T-helper 17 cell (primary cell): ENCODE measurements at regions not wholly inside any gene's neighbourhood (a gene's known extent, or its start where the extent isn't known, plus 50 kb on each side); places are given as distances from the start of the nearest gene placed in this dataset.

Experiments
- ATAC-seq: fragments of 150-1000 bp; cut with Tn5 transposase; 2 replicates; pipeline ENCODE4 v1.10.0; 2021; ENCODE audit warnings: mild to moderate bottlenecking, moderate library complexity
- DNase-seq, 3 donors: peaks; one replicate each; pipeline versions ENCODE4 v3.0.0 to v3.0.0-alpha.2; 2020 to 2021
- H3K9me3 ChIP-seq: one replicate; pipeline ENCODE4 v1.7.0; 2013; ENCODE audit warnings: low read length, mild to moderate bottlenecking; ENCODE audit not compliant: control insufficient read depth, poor library complexity, severe bottlenecking
- H3K27ac Mint-ChIP-seq: one replicate; pipeline ENCODE4 v1.8.0; 2022; ENCODE audit warnings: mild to moderate bottlenecking, moderate library complexity, mixed read lengths
- H3K27me3 Mint-ChIP-seq: one replicate; pipeline ENCODE4 v1.8.0; 2022; ENCODE audit warnings: mixed read lengths
- H3K36me3 Mint-ChIP-seq: one replicate; pipeline ENCODE4 v1.8.0; 2022; ENCODE audit warnings: low read depth, mixed read lengths
- H3K4me1 Mint-ChIP-seq: one replicate; pipeline ENCODE4 v1.8.0; 2022; ENCODE audit warnings: mild to moderate bottlenecking, mixed read lengths
- H3K4me3 Mint-ChIP-seq: one replicate; pipeline ENCODE4 v1.8.0; 2022; ENCODE audit warnings: mild to moderate bottlenecking, moderate library complexity, mixed read lengths

DNA sequence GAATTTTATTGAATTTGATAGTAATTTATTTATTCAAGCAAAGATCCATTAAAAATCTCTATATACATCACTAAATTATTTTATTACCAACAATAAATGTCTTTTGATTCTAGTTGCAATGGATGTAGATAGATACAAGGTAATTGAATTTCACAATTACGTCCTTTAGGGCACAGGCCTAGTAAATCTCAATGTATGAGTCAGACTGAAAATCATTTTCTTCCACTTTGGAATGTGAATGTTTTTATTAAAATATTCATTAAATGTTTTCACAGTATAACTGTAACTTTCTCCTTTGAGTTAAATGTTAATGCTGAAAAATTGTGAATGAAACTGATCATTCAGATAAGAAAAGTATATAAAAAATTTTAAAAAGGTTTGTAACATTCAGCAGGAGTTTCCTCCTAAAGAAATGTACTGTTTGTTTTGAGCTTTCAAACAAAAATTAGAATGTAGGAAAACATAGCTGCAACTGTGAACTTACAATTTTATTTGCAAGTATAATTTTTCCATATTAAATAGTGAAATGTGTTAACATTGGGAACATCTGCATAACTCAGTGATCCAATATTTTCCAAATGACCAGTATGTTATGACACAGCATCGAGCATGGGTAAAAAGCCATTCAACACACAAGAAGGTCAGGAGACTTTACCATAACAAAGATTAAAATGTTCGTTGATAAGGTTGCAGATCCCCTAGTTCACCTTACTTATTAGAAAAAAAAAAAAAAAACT, 663.7 kb downstream of the METTL4 start:
- no peak overlapping the region for H3K27ac Mint-ChIP-seq
- no peak overlapping the region for H3K4me3 Mint-ChIP-seq
- DNase-seq (no peak), ATAC-seq (no peak)
- no peaks in the 10 kb centered on the region for H3K27me3 Mint-ChIP-seq
- no peaks in the 10 kb centered on the region for H3K4me1 Mint-ChIP-seq
- no peaks in the 10 kb centered on the region for H3K36me3 Mint-ChIP-seq
- H3K9me3 ChIP-seq, result no peaks in the 10 kb centered on the region

DNA sequence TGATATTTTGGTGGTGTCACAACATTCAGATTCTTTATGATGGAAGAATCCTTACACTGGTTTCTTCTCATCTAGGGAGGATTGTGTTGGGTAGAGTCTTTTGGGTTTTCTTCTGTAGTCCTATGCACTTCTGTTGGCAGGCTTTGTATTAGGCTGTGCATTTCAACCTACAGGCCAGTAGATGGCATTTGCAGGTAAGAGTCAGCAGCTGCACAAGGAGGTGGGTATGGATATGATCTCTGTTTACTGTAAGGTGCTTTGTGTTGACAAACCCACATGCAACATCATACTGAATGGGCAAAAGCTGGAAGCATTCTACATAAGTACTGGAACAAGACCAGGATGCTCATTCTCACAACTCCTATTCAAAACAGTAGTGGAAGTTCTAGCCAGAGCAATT, 656.8 kb downstream of the METTL4 start:
- Mint-ChIP-seq H3K36me3 (no peaks in the 10 kb centered on the region), H3K27ac (no peak overlapping the region), H3K4me3 (no peak overlapping the region), H3K27me3 (no peaks in the 10 kb centered on the region), H3K4me1 (no peaks in the 10 kb centered on the region)
- H3K9me3 ChIP-seq, result no peaks in the 10 kb centered on the region
- no peak for DNase-seq
- no peak for ATAC-seq

DNA sequence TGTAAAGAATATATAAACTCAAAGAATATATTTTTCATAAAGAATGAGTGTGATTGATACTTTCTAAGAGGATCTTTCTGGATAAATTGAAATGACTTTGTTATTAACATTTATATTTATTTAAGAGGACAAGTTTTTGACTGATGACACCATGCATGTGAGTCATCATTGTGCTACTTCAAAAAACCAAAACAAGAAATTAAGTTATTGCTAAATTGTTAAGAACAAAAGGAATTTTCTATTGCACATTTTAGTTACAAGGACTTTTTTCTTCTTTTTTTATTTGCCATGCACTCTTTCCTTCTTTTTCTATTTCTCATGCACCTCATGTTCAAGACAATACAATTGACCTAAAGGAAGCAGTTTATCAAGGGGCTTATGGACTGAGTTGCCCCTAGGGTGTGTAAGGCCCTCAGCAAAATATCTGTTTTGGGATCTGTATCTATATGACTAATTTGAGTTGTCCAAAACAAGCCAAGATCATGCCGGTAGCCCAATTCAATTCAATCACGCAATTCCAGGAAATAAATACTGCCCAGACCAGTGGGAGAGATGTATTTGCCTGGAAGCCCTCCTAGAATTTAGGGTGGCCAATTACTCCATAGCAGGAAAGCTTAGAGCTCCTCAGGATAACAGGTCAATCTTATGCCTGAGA, 654.3 kb downstream of the METTL4 start:
- no peaks in the 10 kb centered on the region for H3K4me1 Mint-ChIP-seq
- no peak for ATAC-seq
- no peaks in the 10 kb centered on the region for H3K27me3 Mint-ChIP-seq
- no peak overlapping the region for H3K27ac Mint-ChIP-seq
- DNase-seq, result no peak
- H3K9me3 ChIP-seq, result no peaks in the 10 kb centered on the region
- H3K36me3 Mint-ChIP-seq, result no peaks in the 10 kb centered on the region
- no peak overlapping the region for H3K4me3 Mint-ChIP-seq

DNA sequence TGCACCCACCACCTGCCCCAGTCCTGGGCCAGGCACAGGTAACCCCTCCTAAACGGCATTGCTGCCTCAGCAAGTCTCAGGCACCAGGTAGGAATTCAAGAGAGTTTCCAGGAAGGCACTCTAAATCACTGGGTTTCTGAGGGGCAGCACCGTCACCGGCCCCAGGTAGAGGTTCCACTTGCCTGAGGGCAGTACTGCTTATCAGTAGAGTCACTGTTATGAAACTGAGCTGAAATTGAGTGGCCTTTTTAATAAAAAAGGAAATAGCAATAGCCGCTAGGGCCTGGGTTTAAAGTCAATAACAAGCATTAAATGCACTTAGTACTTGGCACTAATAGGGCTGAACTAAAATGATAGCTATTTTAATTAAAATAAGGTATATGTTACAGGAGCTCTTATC, 653.7 kb downstream of the METTL4 start:
- DNase-seq (no peak), ATAC-seq (no peak)
- Mint-ChIP-seq H3K27ac (no peak overlapping the region), H3K4me1 (no peaks in the 10 kb centered on the region), H3K27me3 (no peaks in the 10 kb centered on the region), H3K4me3 (no peak overlapping the region), H3K36me3 (no peaks in the 10 kb centered on the region)
- no peaks in the 10 kb centered on the region for H3K9me3 ChIP-seq

DNA sequence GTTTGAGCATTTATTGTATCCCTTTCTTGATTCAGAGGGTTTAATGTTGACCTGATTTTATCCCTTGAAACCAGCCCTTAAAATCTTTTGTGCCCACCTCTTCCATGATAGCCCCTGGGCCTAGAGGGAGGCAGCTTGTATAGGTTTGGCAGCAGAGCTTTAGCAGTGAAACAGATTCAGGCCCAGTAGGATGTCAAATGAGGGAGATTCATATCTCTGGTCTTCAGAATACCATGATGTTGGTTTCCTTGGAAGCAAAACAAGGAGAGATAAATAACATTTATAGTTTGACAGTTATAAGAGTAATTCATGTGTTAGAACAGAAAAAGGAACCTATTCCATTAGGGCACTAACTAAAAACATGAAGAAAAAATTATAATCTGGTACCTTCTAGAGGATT, 649.2 kb downstream of the METTL4 start:
- H3K9me3 ChIP-seq, result no peaks in the 10 kb centered on the region
- DNase-seq (no peak), ATAC-seq (no peak)
- Mint-ChIP-seq H3K4me1 (no peaks in the 10 kb centered on the region), H3K4me3 (no peak overlapping the region), H3K36me3 (no peaks in the 10 kb centered on the region), H3K27ac (no peak overlapping the region), H3K27me3 (no peaks in the 10 kb centered on the region)

DNA sequence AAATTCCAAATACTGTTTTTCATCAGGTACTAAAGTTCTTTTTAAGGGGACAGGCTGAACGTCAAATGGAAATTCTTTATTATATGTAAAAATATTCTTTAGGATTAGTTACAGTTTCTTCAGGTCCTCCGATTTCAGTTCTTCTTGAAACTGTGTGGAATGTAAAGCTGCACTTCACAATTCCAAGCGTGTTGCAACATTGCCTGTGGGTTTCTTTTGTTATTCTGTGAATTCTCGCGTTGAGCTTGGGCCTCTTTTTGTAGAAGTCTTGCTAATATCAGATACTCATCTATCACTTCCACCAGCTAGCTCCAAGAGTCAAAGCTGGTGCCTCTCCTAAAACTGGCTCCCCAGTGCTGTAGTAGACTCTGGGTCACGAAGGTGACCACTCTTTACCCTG, 642.6 kb downstream of the METTL4 start:
- ATAC-seq, result no peak
- Mint-ChIP-seq H3K36me3 (no peaks in the 10 kb centered on the region), H3K27me3 (no peaks in the 10 kb centered on the region), H3K4me1 (no peaks in the 10 kb centered on the region), H3K27ac (no peak overlapping the region), H3K4me3 (no peak overlapping the region)
- no peak for DNase-seq
- no peaks in the 10 kb centered on the region for H3K9me3 ChIP-seq

DNA sequence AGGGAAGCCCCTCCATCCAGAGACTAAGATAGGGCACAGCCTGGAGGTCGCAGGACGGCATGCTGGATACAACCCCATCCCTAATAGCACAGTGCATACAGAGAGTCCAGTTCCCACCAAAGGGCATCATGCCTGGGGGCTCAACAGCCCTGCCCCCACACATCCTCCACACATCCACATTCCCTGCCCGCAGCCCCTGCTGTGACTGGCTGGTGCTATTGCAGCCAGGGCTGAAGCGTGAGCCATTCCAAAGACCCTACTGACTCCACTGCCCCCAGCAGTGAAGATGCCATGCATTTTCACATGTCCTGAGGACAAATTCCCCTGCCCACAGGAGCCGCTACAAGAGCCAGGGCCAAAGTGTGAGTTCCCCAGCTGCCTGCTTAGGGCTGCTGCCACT, 641.6 kb downstream of the METTL4 start:
- Mint-ChIP-seq H3K27ac (no peak overlapping the region), H3K36me3 (no peaks in the 10 kb centered on the region), H3K4me1 (no peaks in the 10 kb centered on the region), H3K27me3 (no peaks in the 10 kb centered on the region), H3K4me3 (no peak overlapping the region)
- no peaks in the 10 kb centered on the region for H3K9me3 ChIP-seq
- ATAC-seq (no peak), DNase-seq (no peak)

DNA sequence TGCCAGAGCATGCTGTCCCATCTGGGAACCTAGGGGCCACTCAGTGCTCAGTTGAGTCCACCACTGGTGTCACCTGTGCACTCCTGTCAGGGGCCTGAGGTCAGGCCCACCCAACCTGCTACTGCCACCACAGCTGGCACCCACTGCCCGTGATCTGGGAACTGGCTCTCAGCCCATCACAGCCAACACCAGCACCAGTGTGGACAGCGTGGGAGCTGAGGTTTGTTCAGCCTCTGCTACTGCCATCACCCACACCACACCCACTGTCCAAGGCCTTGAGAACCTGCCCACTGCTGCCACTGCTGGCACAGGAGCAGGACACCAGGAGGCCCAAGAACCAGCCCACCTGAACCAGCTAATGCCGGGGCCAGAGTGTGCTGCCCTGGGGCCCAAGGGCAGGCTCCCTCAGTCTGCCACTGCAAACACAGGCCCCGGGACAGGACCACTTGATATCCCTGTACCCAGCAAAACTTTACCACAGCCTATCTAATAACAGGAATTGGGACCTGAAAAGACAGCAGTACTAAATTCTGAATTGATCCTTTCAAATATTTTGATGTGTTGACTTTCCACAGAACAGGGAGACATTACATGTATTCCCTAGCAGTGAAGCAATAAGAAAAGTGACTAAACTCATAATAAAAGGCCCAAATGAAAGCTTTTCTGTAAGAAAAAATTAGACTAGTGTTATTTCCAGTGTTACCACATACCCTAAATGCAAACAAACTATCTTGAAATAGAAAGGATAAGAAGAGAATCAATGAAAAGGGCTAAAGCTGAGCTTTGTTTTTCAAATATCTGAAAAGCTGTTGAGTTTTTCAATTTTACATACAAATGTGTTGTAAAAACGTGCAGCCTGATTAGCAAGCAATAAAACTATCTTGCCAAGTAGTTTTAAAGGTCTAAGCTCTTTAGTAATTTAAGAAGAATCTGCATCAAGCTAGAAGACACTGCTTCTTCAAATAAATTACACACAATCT, 640.7 kb downstream of the METTL4 start:
- no peaks in the 10 kb centered on the region for H3K27me3 Mint-ChIP-seq
- H3K36me3 Mint-ChIP-seq, result no peaks in the 10 kb centered on the region
- H3K9me3 ChIP-seq, result no peaks in the 10 kb centered on the region
- DNase-seq (no peak), ATAC-seq (no peak)
- no peak overlapping the region for H3K27ac Mint-ChIP-seq
- no peaks in the 10 kb centered on the region for H3K4me1 Mint-ChIP-seq
- no peak overlapping the region for H3K4me3 Mint-ChIP-seq

DNA sequence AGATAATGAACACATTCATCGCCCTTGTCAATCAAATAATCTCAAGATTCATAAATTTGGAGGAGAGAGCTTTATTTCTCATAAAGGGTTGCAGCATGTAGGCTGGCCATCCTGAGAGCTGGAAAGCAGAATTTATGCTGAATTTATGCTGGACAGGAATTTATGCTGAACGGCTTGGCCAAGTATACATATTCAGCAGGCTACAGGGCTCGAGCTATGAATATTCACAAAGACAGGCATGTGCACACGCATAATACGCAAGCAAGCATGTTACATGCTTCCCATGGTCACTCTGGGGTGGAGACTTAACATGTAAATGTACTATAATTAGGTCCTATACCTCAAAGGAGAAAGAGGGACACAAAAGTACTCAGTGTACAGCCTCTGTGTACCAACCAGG, 618.8 kb downstream of the METTL4 start:
- ATAC-seq, result no peak
- H3K27me3 Mint-ChIP-seq, result no peaks in the 10 kb centered on the region

DNA sequence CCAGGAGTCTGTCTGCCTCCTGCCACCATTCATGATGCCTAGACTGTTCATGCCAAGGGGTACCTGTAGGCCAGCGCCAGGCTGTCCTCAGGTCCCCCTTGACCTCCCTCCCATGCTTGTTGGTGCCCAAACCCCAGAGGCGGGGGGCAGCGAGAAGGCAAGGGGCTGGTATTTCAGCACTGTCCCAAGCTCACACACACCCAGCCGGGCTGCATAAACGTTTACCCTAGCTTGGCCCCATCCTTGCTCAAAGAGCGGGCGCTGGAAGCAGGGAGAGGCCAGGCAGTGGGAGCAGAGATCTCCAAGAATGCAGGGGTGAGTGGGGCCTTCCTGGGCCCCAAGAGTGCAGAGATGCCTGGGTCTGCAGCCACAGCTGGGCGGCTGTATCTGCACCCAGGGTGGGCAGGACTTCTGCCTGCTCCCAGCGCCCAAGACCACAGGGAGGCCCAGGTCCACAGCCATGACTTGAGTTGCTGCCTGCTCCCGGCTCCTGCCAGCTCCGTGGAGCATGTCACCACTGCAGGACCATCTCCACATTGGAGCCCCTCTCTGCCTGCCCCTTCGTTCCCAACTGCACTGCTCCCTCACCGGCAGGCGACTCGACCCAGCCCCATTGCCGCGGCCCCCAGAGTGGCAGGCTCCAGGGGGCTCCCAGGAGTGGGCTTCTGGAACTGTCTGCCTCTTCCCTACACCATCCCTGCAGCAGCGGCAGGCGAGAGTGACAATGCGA, 616.6 kb downstream of the METTL4 start:
- no peaks in the 10 kb centered on the region for H3K9me3 ChIP-seq
- Mint-ChIP-seq H3K4me3 (no peak overlapping the region), H3K36me3 (no peaks in the 10 kb centered on the region), H3K27me3 (no peaks in the 10 kb centered on the region), H3K4me1 (no peaks in the 10 kb centered on the region), H3K27ac (no peak overlapping the region)
- DNase-seq (no peak), ATAC-seq (no peak)

More for the DNA sequence above, 618.8 kb downstream of the METTL4 start:
- H3K36me3 Mint-ChIP-seq, result no peaks in the 10 kb centered on the region
- H3K27ac Mint-ChIP-seq, result no peak overlapping the region
- no peak overlapping the region for H3K4me3 Mint-ChIP-seq
- DNase-seq, result no peak
- H3K9me3 ChIP-seq, result no peaks in the 10 kb centered on the region
- H3K4me1 Mint-ChIP-seq, result no peaks in the 10 kb centered on the region

DNA sequence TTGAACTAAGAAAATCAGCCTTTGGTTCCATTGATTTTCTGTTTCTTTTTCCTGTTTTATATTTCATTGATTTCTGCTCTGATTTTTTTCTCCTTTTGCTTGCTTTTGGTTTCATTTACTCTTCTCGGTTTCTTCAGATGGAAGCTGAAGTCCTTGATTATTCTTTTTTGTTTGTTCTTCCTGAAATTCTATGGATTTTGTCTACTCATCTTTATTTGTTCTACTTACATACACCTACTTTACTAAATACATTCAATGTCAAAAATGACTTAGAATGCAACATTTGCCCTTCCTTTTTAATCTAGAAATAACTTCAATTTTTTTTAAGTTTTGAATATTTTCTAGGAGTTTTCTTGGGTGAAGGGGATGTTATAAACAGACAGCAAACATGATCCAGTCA, 612.5 kb downstream of the METTL4 start:
- H3K9me3 ChIP-seq, result no peaks in the 10 kb centered on the region
- no peak for DNase-seq
- no peak for ATAC-seq
- no peak overlapping the region for H3K4me3 Mint-ChIP-seq
- H3K4me1 Mint-ChIP-seq, result no peaks in the 10 kb centered on the region
- no peak overlapping the region for H3K27ac Mint-ChIP-seq
- H3K27me3 Mint-ChIP-seq, result no peaks in the 10 kb centered on the region
- no peaks in the 10 kb centered on the region for H3K36me3 Mint-ChIP-seq

DNA sequence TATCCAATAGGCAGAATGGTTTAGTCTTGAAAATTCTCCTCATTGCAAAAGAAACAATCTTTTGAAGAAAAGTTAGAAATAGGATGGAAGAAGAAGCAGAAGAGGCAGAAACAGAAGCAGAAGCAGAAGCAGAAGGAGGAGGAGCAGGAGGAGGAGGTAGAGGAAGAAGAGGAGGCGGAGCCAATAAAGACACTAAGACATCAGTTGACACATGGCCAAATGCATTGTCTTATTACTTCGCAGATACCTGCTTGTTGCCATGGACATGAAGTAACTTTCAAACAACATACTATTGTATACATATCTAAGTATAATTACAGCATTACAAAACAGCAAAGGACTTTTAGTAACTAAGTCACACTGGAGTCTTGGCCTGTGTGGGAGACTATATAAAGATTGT, 606.3 kb downstream of the METTL4 start:
- no peaks in the 10 kb centered on the region for H3K36me3 Mint-ChIP-seq

DNA sequence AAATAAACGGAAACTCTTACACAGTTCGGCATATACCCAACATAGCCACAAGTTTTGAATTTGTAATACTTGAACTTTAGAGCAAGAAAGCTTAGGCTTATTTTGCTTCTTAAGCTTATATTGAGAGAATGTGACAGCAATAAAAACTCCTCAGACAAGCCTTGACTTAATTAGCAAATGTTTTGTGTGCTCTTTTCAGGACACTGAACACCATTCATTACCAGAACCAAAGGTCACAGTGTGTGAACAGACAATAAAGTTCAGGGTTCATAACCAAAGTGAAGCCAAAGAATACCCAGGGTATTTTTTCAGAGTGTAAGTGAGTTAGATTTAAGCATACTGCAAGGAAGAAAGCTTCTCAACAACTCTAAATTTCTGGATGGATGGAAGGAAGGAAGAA, 605.8 kb downstream of the METTL4 start:
- H3K27me3 Mint-ChIP-seq, result no peaks in the 10 kb centered on the region
- no peaks in the 10 kb centered on the region for H3K9me3 ChIP-seq
- no peaks in the 10 kb centered on the region for H3K4me1 Mint-ChIP-seq
- DNase-seq, result no peak
- H3K36me3 Mint-ChIP-seq, result no peaks in the 10 kb centered on the region
- H3K4me3 Mint-ChIP-seq, result no peak overlapping the region
- no peak for ATAC-seq
- H3K27ac Mint-ChIP-seq, result no peak overlapping the region

More for the DNA sequence above, 606.3 kb downstream of the METTL4 start:
- H3K27me3 Mint-ChIP-seq, result no peaks in the 10 kb centered on the region
- H3K27ac Mint-ChIP-seq, result no peak overlapping the region
- H3K4me3 Mint-ChIP-seq, result no peak overlapping the region
- DNase-seq (no peak), ATAC-seq (no peak)
- H3K9me3 ChIP-seq, result no peaks in the 10 kb centered on the region
- H3K4me1 Mint-ChIP-seq, result no peaks in the 10 kb centered on the region
